ENCODE measurements at regions not wholly inside any gene's neighbourhood (a gene's known extent, or its start where the extent isn't known, plus 50 kb on each side); places are given as distances from the start of the nearest gene placed in this dataset.

DNA sequence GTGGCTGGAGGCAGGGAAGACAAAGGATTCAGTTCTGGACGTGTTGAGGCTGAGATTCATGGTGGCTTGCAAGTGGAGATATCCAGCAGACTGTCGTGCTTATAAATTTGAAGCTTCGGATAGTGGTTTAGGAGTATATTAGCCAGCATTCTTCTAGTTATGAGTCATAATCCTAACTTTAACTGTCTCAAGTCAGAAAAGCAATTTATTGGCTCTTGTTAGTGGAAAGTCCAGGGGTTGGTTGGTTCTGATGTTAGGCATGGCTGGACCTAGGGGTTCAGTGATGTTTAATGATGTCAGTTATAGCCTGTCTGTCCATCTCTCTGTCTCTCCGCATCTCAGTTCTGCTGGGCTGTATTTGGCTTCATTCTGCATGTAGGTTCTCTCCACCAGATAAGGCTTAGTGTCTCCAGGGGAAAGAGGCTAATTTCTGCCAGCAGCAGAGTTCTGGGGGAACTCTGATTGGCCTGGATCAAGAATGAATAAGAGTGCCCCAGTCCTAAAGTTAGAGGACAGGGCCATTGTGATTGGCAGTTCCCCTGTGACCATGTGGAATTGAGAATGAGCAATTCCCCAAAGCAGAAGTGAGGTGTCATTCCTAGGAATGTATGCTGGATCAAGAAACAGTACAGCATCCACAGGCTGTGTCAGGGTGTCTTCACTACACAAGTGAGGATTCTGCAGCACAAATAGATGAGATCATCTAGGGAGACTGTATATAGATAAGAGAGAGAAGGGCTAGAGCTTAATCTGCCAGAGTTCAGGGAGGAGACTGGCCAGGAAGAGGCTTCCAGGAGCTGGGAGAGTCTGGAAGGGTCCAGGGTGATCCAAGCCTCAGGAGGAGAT, 72.9 kb upstream of the SHB start (continued):
- TF ChIP-seq, protein P1, sequence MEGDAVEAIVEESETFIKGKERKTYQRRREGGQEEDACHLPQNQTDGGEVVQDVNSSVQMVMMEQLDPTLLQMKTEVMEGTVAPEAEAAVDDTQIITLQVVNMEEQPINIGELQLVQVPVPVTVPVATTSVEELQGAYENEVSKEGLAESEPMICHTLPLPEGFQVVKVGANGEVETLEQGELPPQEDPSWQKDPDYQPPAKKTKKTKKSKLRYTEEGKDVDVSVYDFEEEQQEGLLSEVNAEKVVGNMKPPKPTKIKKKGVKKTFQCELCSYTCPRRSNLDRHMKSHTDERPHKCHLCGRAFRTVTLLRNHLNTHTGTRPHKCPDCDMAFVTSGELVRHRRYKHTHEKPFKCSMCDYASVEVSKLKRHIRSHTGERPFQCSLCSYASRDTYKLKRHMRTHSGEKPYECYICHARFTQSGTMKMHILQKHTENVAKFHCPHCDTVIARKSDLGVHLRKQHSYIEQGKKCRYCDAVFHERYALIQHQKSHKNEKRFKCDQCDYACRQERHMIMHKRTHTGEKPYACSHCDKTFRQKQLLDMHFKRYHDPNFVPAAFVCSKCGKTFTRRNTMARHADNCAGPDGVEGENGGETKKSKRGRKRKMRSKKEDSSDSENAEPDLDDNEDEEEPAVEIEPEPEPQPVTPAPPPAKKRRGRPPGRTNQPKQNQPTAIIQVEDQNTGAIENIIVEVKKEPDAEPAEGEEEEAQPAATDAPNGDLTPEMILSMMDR (IDR thresholded peaks at IDR 0.05; ENCODE audit: control extremely low read depth in 1 of 3, insufficient read depth in 1 of 3, low read depth in 1 of 3, low read length in 3 of 3): no peak
- TF ChIP-seq TEAD4 (IDR thresholded peaks at IDR 0.05; ENCODE audit: low read depth, low read length): no peak
- TF ChIP-seq GABPA (IDR thresholded peaks at IDR 0.05; ENCODE audit: borderline replicate concordance, insufficient read depth, low read length): no peak

Data from H1 (cell line).